Transverse colon (tissue), 4 donors: ENCODE measurements at regions not wholly inside any gene's neighbourhood (a gene's known extent, or its start where the extent isn't known, plus 50 kb on each side); places are given as distances from the start of the nearest gene placed in this dataset.

Source experiments
- CTCF ChIP-seq, 5 experiments: fragments of 200-600 bp in 3 of 5; fragments of 450-650 bp in 2 of 5; sonication (generic) in 3 of 5; IDR thresholded peaks; 1 replicate in 2 of 5; 2 replicates in 3 of 5; pipeline ENCODE4 v1.5.1; 2016 to 2017; ENCODE audit warnings: antibody characterized with exemption in 5 of 5, inconsistent platforms in 3 of 5, mild to moderate bottlenecking in 2 of 5, moderate library complexity in 1 of 5
- POLR2A ChIP-seq: fragments of 450-650 bp; IDR thresholded peaks from one replicate; pipeline ENCODE4 v1.6.1; 2016; ENCODE audit warnings: antibody characterized with exemption, mild to moderate bottlenecking, moderate library complexity
- POLR2AphosphoS5 ChIP-seq, 3 donors: sonication (generic); formaldehyde crosslinking; IDR thresholded peaks; one replicate each; pipeline ENCODE4 v1.6.1; 2016; ENCODE audit warnings: antibody characterized with exemption in 3 of 3

- TF ChIP-seq POLR2A (no peak), CTCF (IDR thresholded peaks at IDR 0.05) (no peak), POLR2AphosphoS5 (IDR thresholded peaks at IDR 0.05) (no peak)
These were observed 528.8 kb downstream of the CSNK1G3 start for GRCh38 chr5:124040799-124041198.
